ENCODE measurements at regions not wholly inside any gene's neighbourhood (a gene's known extent, or its start where the extent isn't known, plus 50 kb on each side); places are given as distances from the start of the nearest gene placed in this dataset.

- no peak for TF ChIP-seq CTCF (IDR thresholded peaks at IDR 0.05; ENCODE audit: low read depth, low read length)
Observed at GRCh38 chr1:30323352-30323751, 400.0 kb downstream of the MATN1 start.

GRCh38 chr1:30322859-30323257 lies 400.5 kb downstream of the MATN1 start:
- no peak overlapping the region for H3K4me3 ChIP-seq (ENCODE audit: low read depth, low read length)
- TF ChIP-seq CTCF (IDR thresholded peaks at IDR 0.05; ENCODE audit: low read depth, low read length): no peak

More at GRCh38 chr1:30323352-30323751, 400.0 kb downstream of the MATN1 start:
- H3K4me3 ChIP-seq (ENCODE audit: low read depth, low read length): no peak overlapping the region

DNA sequence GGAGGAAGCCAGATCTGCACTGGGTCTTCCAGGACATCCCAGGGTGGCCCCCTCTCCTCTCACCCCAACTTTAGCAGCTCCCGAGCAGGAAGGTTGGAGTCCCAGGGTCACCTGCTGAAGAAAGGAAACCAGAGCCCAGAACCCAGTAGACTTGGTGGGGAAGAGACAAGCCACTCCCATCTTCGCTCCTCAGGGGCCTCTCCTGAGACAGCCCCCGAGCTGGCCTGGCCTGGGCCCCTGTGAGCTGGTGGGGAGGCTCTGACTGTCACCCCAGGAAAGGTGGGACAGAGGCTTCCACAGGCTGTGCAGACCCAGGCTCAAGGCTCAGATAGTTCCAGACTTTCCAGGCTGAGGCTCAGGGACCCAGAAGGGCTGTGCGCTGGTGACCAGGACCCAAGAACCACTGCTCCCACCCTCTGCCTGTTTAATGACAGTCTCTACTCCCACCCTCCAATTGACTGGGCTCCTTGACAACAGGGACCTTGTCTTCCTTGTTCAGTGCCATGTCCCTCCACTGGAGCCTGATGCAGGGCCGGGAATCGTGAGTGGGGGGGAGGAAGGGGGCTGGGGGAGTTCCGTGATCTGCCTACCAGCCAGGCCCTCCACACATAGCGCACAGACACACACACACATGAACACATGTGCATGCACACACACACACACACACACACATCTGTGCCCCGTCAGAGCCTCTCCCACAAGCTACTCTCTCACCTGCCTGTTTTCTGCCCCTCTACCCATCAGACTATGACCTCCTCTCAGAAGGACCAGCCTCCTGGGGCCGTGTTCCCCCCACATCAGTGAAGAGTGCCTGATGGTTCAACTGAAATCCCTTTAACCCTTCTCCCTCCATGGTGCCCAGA lies 401.2 kb downstream of the MATN1 start:
- TF ChIP-seq CTCF (IDR thresholded peaks at IDR 0.05; ENCODE audit: low read depth, low read length): no peak
- no peak overlapping the region for H3K4me3 ChIP-seq (ENCODE audit: low read depth, low read length)

- no peak for TF ChIP-seq CTCF (IDR thresholded peaks at IDR 0.05; ENCODE audit: low read depth, low read length)
- no peak overlapping the region for H3K4me3 ChIP-seq (ENCODE audit: low read depth, low read length)
Observed at GRCh38 chr1:30321246-30321910, 402.0 kb downstream of the MATN1 start.

- H3K4me3 ChIP-seq (ENCODE audit: low read depth, low read length): no peak overlapping the region
- TF ChIP-seq CTCF (IDR thresholded peaks at IDR 0.05; ENCODE audit: low read depth, low read length): no peak
Observed at GRCh38 chr1:30320581-30320890, 402.8 kb downstream of the MATN1 start.

DNA sequence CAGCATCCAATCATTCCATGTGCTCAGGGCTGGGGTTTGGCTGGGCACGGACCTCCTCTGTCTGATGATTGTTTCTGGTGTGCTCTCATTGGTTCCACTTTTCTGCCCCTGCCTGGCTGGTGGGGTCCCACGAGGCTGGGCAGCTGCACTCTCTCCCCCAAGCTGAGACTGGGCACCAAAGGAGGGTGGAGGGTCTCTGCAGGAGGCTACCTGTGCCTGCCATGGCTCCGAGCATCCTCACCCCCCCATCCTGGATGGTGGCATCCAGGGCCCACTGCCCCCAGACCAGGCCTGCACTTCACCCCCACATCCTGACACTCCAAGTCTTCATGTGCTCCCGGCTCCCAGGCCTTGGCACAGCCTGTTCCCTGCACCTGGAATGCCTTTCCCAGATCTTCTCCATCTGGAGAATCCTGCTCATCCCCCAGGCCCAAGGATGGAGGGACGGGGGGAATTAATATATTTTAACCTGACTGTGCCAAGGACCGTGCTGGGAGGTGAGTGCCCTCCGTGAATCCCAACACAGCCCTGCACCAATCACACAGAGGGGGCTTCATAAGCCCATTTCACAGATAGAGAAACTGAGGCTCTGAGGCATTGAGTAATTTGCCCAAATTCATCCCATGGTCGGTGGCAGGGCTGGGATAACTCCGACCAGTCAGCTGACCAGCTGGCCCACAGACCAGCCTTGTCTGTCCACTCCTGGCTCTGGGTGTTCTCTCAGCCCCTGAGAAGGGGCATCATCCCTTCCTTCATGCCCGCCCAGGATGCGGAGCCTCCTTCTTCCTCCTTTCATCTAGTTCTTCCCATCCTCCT lies 403.4 kb downstream of the MATN1 start:
- no peak for TF ChIP-seq CTCF (IDR thresholded peaks at IDR 0.05; ENCODE audit: low read depth, low read length)
- H3K4me3 ChIP-seq (ENCODE audit: low read depth, low read length): no peak overlapping the region

Data from WI38 (cell line).